GM20000 (cell line): ENCODE measurements at regions not wholly inside any gene's neighbourhood (a gene's known extent, or its start where the extent isn't known, plus 50 kb on each side); places are given as distances from the start of the nearest gene placed in this dataset.

Experiments
- DNase-seq: peaks from one replicate; pipeline ENCODE4 v3.0.0; 2012; ENCODE audit warnings: low spot score
- TF ChIP-seq, protein P1 (sequence below): IDR thresholded peaks from 2 replicates; pipeline ENCODE4 v1.5.1; 2012; ENCODE audit warnings: mild to moderate bottlenecking, control low read depth; ENCODE audit errors: extremely low read depth, missing control alignments

DNA sequence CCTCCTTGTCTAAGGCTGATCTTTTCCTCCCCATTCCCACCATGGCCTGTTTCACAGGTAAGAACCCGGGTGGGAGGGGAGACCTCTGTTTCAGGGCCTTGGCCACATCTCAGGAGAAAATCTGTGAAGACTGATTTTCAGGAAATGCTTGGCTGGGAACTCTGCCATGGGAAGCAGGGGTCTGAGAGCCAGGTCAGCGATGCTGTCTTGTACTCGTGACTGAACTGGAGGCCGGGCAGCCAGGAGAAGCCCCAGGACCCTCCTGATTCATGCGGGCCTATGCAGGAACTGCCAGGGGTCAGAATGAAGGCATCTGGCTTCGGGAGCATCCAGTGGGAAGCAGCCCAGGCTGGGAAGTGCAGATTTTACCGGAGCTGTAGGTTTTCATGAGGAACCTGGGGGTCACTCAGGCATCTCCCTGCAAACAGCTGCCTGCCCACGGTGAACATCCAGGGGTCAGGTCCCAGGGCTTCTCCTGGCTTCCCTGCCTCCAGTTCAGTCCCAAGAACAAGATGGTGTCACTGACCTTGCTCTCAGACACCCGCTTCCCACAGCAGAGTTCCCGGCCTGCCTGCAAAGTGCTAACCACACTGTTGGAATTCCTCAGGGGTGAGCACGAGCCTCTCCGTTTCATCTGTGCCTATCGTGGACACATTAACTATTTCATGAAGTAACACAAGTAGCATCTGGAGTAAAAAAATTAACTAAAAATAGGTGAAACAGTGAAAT, 90.2 kb upstream of the SULF2 start:
- TF ChIP-seq, protein P1, sequence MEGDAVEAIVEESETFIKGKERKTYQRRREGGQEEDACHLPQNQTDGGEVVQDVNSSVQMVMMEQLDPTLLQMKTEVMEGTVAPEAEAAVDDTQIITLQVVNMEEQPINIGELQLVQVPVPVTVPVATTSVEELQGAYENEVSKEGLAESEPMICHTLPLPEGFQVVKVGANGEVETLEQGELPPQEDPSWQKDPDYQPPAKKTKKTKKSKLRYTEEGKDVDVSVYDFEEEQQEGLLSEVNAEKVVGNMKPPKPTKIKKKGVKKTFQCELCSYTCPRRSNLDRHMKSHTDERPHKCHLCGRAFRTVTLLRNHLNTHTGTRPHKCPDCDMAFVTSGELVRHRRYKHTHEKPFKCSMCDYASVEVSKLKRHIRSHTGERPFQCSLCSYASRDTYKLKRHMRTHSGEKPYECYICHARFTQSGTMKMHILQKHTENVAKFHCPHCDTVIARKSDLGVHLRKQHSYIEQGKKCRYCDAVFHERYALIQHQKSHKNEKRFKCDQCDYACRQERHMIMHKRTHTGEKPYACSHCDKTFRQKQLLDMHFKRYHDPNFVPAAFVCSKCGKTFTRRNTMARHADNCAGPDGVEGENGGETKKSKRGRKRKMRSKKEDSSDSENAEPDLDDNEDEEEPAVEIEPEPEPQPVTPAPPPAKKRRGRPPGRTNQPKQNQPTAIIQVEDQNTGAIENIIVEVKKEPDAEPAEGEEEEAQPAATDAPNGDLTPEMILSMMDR, result no peak
- DNase-seq, result no peak

DNA sequence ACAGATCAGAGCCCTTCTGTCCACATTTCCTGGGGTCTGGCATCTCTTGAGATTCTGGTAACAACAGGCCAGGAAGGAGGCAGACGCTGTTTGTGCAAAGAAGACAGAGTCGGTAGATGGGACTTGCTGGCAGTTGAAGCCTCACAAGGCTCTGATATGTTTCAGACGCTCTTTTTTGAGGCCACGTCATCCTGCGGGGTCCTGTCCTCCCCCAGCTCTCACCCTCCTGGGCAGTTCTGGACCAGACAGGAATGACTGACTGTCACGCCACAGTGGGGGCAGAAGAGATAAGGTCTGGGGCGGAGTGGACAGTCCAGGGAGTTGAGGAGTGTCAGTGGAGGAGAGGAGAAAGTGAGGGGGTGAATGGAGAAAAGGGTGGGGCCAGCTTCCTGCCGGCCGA, 87.1 kb upstream of the SULF2 start:
- no peak for DNase-seq
- TF ChIP-seq, protein P1, result no peak

DNA sequence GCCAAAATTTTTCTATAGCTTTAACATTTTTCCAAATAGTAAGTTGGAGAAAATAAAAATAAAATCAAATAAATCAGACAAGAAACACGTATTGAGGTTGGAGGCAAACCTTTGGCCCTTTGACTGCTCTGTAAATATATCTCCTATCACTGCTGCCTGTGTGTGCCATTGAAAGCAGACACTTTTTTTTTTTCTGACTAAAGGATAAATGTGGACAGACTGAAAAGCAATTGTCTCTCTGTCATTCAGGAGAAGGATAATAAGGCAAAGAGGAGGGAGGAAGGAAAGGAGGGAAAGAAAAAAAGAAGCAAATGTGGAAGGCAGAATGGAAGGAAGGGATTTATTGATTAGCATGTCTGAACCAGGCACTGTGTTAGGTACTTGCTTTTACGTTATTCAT, 85.2 kb upstream of the SULF2 start:
- TF ChIP-seq, protein P1, result no peak
- DNase-seq, result no peak

DNA sequence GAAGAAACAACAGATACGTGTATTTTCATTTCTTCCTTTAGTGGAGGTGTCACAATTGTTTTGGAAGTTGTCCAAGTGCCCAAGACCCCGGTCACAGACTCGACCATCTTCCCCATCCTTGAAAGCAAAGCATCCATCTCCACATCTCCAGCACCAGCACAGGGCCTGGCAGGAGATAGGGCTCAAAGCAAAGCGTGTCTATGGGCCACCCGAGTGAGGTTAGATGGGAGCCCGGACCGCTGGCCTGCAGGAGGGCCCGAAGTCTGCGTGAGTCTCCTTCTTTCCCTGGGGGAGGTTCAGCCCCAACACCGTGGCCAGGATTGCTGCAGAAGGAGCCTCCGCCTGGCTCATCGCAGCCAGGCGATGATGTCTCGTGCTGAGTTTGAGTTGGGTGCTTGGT, 83.5 kb upstream of the SULF2 start:
- TF ChIP-seq, protein P1, result no peak
- DNase-seq, result no peak

DNA sequence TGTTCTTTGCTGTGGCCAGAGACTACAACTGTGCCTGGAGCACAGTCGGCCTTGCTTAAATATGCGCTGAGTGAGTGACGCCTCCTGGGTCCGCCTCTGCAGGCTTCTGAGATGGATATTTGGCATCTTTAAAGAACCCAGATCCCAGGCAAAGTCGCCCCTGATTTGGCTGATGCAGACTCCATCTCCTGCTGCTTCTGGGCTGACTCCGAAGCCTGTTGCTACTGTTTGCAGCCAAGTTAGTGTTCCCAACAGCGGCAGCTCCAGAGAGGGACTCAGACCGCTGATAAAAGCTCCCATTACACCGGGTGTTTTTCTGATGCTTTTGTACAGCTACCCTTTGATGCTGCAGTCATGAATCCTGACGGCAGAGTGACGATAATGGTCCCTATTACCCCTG, 83.0 kb upstream of the SULF2 start:
- no peak for DNase-seq
- TF ChIP-seq, protein P1, result no peak

DNA sequence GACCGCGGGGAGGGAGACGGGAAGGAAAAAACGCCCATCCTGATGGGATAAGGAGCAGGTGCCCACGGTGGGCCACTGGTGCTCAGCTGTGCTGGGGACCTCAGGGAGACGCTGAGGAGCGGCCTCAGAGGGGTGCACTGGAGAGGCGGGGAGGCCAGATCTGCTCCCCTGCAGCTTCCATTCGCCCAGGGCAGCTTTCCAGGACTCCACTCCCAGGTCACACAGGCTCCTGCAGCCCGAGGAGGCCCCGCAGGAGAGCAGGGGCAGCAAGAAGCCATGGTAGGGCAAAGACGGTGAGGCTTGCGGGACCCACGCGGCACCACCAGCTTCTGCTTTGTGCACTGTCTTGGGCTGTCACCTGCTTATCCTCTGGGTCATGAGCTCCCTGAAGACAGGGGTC, 82.5 kb upstream of the SULF2 start:
- TF ChIP-seq, protein P1, result no peak
- DNase-seq, result no peak

DNA sequence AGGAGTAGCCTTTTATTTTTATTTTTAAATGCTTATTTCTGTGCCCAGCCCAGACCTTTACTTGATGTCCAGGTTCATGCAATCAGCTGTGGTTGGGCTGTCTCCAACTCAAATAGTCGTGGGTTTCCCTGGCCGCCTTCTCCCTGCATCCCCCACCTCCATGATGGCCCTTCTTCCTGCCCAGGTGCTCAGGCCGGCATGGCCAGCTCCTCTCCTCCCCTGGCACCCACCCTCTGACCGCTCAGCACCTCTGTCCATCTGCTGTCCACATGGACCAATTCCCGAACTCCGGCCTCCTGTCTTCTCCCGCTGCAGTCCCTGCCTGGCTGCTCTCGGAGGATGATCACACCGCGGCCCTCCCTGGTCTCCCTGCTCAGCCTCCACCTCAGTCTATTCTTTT, 81.2 kb upstream of the SULF2 start:
- TF ChIP-seq, protein P1, result no peak
- DNase-seq, result no peak
